ENCODE measurements at regions not wholly inside any gene's neighbourhood (a gene's known extent, or its start where the extent isn't known, plus 50 kb on each side); places are given as distances from the start of the nearest gene placed in this dataset.

- no peak for TF ChIP-seq CTCF (IDR thresholded peaks at IDR 0.05; ENCODE audit: extremely low read depth in 1 of 2, insufficient read depth in 1 of 2, low read depth in 1 of 2, low read length in 2 of 2)
- no peak for TF ChIP-seq POLR2A (IDR thresholded peaks at IDR 0.05; ENCODE audit: low read depth, low read length)
- TF ChIP-seq MAX (IDR thresholded peaks at IDR 0.05; ENCODE audit: insufficient read depth, insufficient read length): no peak
Observed at GRCh38 chr10:4384245-4384644, 441.8 kb upstream of the AKR1E2 start.
